NOMO-1 treated with dmso at 0.1 percent for 144 hours (cell line): ENCODE measurements at regions not wholly inside any gene's neighbourhood (a gene's known extent, or its start where the extent isn't known, plus 50 kb on each side); places are given as distances from the start of the nearest gene placed in this dataset.

Experiments
- DNase-seq: peaks from one replicate; lab custom pipeline; 2025; ENCODE audit not compliant: unreplicated experiment; lab: John Stamatoyannopoulos, UW

DNA sequence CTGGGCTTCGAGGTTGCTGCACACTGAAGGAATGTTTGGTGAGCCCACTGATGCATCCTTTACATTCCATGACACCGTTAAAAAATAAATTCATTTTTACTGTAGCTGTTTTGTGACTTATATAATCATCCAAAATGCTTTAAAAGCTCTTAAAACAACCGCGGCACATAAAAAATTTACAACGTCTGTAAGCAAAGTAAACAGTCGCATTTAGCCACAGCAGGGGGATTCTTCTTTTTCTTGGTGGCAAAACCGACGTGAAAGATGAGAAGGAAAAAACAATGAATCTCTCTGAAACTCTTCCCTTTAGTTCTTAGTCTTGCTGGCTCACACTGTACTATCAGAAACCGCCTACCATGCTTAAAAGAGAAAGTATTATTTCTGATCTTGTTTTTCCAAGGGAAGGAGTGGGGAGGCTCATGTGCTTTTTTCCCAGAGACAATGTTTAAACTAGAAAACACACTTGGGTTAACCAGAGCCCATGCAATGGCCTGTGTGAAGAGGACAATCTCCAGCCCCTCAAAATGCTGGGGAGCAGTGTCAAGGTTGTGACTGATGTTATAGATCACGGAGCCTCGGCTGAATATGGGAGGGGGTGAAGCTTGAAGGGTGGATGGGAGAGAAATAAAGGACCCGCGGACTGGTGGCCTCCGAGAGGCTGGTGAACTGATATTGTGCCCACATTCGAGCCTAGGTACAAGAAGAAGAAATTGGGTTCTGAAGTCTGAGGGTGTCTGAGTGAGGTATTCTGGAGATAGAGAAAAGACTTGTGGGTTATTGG lies 91.1 kb downstream of the IRF8 start:
- DNase-seq: no peak

DNA sequence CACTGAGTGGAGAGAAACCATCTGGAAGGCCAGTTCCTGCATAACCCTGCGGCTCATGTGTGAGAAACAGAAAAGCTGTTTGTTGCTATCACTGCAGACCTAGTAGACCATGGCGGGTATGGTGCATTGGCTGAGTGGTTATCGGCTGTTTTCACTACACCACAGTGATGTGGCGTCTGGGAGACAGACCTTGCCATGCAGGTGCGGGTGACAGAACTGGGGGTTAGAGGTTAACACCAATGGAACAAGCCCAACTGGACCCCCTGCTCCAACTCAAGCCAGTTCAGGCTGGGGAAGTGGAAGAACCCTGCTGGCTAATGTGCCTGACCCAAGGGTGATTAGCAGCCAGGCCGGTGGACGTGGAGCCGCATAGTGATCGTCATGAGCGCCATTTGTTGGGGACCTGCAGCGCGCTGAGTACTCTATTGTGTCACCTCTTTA lies 91.9 kb downstream of the IRF8 start:
- no peak for DNase-seq

DNA sequence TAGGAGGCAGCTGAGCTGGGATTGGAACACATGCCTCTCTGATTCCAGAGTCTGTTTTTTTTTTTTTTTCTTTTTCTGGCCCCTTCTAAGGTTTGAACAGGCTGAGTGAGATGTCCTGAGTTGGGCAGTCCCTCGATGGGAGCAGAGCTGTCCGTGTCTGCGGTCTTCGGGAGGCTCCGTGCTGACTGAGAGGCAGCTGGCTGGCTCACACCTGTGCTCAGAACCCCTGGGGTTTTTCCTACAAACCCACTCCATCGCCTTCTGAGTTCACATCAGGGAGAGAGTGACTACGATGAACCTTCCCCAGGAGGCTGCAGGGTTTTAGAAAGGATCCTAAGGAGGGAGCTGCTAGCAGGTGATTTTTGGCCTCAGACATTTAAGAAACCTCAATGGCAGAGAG lies 92.5 kb downstream of the IRF8 start:
- no peak for DNase-seq

DNA sequence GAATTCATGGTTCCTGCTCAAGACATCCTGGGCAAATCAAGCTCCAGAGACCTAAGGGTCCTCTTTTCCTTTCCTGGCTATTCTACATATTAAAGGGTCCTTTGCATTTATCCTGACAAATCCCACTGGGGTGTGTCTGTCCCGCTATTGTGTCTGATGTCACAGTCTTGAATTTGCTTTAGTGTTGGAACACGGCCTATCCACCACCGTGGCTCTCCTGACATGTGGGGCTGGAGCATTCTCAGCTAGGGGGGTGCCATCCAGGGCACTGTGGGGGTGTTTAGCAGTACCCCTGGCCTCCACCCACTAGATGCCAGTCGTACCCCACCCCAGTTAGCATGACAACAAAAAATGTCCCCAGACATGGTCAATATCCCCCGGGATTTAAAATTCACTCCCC lies 92.9 kb downstream of the IRF8 start:
- DNase-seq: no peak

DNA sequence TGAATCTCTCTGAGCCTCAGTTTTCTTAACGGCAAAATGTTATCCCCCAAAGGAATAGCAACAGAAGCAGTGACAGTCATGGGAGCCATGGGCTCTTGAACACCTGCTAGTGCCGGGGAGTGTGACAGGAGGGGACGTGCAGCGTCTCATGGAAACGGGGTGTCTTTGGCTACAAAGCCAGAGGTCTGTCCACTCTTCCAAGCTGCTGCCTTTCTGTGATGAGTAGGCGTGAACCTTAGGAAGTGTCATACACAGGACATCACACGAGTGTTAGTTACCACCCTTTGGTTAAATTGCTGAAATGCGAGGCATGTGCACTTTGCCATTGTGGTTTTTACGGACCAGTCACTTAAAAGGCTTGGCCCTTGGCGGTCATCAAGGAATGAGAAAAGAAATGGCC lies 93.4 kb downstream of the IRF8 start:
- DNase-seq: no peak

DNA sequence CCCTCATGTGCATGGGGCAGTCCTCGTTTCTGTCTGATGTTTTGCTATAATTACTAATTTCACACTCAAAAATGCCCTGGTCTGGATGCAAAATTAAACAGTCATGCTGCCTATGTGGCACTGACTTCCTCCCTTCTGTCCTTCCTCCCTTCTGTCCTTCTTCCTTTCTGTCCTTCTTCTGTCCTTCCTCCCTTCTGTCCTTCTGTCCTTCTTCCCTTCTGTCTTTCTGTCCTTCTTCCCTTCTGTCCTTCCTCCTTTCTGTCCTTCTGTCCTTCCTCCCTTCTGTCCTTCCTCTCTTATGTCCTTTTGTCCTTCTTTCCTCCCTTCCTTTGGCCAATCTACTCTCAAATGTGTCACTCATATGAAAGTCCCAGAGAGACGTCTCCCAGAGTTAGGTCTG lies 93.8 kb downstream of the IRF8 start:
- DNase-seq: no peak

DNA sequence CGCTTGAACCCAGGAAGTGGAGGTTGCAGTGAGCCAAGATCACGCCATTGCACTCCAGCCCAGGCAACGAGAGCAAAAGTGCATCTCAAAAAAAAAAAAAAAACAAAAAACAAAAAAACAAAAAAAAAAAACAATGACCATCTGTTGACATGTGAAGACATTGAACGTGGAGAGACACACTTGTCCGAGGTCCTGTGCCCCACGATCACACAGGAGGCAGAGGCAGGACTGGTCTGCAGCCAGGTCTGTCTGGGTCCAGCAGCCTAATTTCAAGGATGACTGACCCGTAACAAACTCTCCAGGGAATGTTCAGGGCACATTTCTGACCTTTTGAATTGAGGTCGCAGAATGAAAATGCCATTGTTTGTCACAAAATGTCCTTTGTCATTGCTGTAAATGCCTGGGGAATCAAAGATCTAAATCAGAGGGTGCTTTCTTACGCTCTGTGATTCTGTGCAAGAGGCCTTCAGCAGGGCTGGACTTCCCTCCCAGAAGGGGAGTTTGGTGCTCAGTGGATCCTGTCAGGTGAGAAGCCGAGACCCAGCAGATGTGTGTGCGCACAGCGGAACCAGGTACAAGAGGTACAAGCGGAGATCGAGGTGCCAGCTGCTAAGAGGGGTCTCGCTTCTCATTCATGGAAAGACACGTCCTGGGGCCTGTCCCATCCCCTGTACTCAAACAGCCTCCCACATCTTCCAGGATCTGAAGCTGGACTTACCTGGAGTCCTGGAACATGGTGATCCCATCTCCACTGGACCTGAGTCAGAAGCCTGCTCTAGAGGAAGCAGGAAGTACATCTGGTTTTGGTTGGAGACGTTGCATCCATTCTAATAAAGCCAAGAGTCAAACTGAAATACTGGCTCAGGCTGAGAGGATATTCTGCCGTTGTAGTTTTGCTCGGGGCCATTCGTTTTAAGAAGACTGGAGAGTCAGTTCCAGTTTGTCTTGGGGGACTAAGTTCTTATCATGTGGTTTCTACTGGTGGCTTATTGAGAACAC lies 95.8 kb downstream of the IRF8 start:
- DNase-seq: no peak

DNA sequence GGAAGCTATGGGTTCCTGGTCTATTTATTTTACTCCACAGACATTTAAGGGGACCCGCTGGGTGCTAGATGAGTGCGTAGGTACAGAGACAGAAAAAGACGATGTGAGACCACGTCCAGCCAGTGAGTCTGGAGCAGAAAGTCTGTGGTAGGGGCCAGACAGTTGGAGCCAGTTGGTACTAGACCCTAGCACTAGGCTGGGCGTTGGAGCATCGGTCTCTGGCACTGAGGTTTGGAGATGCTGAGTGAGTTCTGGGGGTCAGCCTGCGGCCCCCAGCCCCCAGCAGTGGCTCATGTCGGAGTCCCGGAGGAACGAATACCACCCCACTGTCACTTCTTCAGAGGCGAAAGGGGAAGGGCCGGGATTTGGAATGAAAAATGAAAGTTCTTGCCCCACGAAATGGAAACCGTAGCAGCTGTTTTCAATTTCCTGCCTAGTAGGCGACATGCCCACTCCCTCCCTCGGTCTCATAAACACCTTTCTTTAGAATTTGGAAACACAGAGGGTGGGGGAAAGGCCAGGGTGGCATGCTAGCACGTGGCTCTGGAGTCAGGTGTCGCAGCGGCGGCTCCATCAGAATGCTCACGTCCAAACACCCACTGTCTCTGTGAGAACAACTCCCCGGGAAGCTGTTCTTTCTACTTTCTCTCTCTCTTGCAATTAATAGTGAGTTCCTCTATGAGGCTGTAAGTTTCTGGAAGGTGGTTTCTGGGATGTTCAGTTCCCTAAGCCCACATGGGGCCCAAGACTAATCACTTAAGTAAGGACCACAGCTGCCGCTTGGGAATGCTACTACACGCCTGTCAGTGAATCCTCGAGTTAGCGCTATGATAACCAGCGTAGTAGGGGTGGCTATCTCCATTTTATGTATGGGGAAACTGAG lies 96.8 kb downstream of the IRF8 start:
- DNase-seq: no peak

DNA sequence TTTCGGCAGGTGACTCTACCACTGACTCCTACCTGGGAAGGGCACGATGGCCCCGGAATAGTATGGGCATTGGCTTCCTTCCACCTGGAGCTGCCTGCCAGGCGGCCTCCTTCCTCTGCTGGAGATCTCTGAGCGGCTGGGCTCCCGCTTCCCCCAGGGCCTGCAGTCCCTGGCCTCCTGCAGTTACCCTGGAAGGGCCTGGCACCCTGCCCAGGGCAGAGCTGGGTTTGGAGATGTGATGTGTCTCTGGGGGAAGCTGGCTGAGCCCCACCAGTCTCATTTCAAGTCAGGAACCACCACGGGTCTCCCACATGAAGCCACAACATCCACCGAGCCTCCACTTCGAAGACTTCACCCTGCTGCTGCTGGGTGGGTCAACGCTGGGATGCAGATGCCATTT lies 97.9 kb downstream of the IRF8 start:
- DNase-seq: no peak

DNA sequence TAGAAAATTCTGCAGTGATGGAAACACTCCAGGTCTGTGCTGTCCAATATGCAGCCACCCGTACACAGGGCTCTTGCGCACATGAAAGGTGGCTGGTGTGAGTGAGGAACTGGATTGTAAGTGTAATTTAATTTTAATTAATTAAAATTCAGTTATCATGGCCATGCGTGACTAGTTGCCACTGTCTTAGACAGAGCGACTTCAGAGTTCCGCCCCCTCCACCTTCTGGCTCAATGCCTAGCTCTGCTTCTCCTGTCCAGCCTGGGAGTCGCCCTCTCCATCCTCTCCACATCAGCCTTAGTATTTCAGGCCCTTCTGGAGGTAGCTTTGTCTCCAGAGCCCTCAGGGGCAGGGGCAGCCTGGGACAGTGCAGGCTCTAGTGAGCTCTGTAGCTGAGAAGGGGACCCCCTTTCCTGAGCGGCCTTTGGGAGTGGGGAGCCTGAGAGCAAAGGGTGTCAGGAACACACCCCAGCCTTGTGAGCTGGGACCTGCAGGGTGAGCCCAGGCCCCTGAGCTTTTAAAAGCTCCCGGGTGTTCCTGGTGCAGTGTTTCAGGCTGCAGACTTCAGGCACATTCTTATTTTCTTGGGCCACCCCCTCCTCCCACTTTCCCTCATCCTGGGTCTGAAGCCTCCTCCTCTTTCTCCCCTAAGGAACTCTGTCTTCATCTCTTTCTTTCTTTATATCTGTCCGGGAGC lies 99.4 kb downstream of the IRF8 start:
- no peak for DNase-seq

DNA sequence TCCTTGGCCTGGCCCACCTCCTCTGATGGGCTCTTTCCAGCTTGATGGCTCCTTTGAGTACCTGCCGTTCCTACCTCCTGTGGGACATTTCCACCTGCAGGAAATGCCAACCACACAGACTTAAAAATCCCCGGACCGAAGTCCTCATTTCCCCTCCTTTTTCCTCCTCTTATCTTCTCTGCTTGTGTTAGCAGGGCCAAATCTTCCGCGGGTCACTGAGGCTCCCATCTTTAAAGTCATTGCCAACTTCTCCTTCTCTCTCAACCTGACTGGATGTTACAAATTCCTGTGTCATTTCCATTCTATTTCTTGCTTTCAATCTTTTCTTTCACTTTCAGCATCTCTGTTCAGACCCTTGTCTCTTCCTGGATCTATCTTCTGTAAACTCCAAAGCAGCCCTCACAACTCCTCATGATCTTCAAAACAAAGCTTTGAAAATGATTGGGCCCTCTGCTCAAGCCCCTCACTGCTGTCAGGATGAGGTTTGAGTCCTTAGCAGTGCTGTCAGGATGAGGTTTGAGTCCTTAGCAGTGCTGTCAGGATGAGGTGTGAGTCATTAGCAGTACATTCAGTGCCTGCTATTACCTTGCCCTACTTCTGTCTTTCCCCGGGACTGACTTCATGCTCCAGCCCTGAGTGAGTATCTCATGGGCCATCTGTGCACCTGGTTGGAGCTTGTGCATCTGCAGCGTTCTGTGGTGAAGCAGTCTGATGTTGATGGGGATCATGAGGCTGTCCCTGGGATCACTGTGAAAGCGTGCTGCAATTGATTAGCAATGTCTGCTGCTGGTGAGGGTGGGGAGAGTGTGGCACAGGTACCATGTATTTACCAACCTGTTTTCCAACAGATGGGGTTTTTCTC lies 100.1 kb downstream of the IRF8 start:
- no peak for DNase-seq

DNA sequence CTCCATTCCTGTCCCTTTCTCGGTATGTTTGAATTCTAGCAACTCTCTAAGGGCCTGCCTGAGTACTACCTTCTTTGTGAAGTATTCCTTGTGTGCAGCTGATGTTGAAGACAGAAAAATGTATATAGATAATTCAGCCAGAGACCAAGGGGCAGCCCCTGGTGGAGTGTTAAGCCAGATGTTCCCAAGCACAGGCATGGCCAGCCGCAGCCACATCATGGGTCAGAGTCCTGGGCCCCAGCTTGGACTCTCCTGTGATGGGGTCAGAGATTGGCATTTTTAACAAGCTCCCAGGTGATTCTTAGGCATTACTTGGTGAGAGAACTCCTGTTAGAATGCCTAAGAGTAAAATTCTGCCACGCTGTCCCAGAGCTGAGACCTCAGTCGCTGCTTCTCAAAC lies 100.8 kb downstream of the IRF8 start:
- DNase-seq: no peak

DNA sequence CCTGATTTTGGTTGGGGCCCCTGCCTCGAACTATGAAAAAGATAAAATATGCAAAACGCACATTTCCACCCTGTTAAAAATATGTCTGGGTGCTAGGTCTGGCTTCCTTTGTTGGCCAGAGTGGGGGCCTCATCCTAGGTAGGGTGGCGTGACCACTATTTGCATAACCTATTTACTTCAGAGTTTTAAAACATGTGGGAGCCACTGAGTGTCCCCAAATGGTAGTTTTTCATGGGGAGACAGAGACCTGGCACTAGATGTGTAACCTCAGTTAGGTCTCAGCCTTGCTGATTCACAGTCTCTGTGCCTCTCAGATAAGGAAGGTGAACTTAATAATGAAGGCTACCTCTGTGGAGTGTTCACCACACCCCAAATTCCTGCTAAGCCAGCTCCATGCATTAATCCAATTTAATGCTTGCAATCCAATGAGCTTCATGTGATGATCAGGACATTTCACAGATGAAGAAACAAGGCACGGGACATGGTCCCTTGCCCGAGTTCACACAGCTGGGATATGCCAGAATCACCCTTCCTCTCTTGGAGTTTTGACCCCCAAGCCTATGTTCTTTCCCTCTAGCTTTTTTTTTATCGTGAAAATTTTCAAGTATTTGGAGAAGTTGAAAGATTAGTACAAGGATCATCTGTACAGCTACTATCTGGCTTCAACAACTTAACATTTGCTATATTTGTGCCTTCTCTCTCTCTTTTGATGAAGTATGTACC lies 103.4 kb downstream of the IRF8 start:
- no peak for DNase-seq

DNA sequence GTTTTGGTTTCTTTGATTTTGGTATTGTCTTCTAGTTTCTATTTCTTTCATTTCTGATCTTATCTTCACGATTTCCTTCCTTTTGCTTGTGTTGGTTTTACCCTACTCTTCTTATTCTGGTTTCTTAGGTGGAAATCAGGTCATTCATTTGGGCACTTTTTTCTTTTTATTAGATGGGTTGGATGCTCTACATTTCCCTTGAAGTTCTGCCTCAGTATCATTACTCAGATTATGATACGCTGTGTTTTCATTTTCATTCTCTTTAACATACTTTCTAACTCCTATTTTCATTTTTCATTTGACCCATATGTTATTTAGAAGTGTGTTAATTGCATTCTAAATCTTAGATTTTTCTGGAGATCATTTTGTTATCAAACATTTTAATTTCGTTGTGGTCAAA lies 108.6 kb downstream of the IRF8 start:
- no peak for DNase-seq

DNA sequence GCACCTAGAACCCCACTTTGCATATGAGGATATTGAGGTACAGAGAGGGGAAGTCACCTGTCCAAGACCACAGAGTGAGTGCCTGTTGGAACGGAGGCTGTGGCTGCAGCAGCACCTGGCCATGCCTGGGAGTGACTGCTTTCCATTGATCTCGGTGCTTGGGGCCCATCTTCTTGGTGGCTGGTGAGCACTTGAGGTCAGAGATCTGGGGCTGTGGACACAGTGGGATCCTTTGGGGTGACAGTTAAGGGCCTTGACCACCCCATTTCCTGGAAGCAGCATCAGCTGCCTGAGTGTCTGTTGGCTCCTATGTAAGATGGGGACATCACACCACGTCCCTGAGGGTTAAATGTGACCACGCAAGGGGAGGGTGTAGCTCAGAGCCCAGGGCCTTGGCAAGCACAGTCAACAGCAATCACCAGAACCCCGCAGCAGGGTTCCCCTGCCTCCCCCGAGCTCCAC lies 111.7 kb downstream of the IRF8 start:
- DNase-seq: no peak

DNA sequence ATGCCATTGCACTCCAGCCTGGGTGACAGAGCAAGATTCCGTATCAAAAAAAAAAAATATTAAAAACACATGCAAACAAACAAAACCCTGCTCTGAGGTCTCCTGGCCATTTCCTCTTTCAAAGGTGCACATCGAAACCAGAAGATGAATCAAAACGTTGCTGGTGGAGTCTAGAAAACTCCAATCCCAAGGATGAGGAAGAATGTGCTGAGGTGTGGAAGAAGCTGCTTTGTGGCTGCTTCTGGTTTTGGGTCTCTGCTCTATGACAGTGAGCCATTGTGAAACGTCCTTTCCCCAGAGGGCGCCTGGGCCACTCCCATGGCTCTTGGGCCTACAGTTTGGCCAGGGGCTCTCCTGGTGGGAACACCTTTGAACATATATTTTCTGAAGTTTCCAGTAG lies 112.6 kb downstream of the IRF8 start:
- no peak for DNase-seq

DNA sequence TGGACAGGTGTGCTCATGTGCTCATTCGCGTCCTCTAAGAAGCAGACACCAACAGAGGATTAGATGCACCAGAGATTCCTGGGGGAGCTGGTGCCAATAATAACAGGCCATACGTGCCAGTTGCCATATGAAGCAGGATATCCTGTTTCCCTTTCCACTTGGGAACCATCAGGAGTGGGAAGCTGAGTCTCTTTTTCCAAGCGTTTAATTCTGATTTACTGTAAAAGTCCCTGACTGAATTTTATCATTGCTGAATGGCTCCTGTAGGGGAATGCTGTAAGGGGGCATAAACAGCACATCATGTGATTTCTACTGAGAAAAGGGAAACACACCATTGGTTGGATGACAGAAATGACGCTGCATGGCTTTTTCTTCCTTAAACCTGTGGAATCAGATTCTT lies 113.3 kb downstream of the IRF8 start:
- no peak for DNase-seq

DNA sequence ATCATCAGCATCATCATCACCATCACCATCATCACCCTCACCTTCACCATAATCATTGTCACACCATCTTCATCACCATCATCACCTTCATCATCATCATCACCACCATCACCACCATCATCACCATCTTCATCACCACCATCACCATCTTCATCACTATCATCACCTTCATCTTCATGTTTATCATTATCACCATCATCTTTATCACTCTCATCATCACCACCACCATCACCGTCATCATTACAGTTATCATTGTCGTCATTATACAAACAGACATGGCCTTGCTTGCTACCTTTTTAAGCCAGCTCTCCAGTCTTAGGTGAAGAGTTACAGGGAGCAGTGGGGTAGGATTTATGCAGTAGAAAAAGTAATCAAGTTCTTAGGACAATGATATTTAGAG lies 114.9 kb downstream of the IRF8 start:
- DNase-seq: no peak

DNA sequence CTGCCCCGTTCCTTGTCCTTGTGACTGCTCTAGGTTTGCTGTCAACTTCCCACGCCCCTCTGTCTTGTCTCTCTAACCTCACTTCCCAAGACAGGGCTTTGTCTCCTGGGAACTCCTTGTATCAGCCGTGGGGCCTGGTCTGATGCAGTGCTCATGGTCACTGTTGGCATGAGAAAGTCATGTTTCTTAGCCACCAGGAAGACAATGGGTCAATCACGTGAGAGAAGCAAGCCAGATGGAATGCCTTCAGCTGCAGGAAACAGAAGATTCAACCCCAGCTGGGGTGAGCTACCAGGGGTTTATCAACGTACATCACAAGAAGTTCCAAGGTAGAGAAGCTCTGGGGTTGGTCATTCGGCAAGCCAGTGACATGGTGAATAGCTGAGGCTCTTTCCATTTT lies 116.6 kb downstream of the IRF8 start:
- DNase-seq: no peak
